Heart left ventricle (tissue), 13 donors: ENCODE measurements at regions not wholly inside any gene's neighbourhood (a gene's known extent, or its start where the extent isn't known, plus 50 kb on each side); places are given as distances from the start of the nearest gene placed in this dataset.

Experiments used
- POLR2A ChIP-seq, 2 donors: fragments of 450-650 bp; IDR thresholded peaks; one replicate each; pipeline ENCODE4 v1.6.1; 2017; ENCODE audit warnings: antibody characterized with exemption in 2 of 2, mild to moderate bottlenecking in 2 of 2, moderate library complexity in 2 of 2
- TF ChIP-seq, protein P1 (sequence below), 12 donors: fragments of 200-600 bp; sonication (generic) in 4 of 12; IDR thresholded peaks; one replicate each; pipeline versions ENCODE4 v1.5.0 to v1.8.0; 2018 to 2022; ENCODE audit warnings: antibody characterized with exemption in 12 of 12, mild to moderate bottlenecking in 5 of 12
- donor health status: ischemic (EF 13 %, LVEDD 7.1; RV severe dilation, severe dysfunction).
- donor health status: DM: no; HTN: yes; CAD: no.
- donor health status: DM: no; HTN: no; CAD: no.
- donor health status: ischemic (EF 25% LVEDD 6.9; RV normal size, moderate dysfunction).
- donor health status: ischemic (EF 25% LVEDD 5.7; RV mildly dilated, moderate dysfunction).
- donor health status: ischemic (EF 35%, LVEDD 5.7; RV mildly dilated, moderate dysfunction).
- donor health status: nonischemic (EF 11% LVEDD 7.7; RV severe dilation, severe dysfunction).
- donor health status: DM: yes; HTN: yes; CAD: no.
- donor health status: PGD.
- donor health status: ischemic (EF 29% LVEDD 5.4; RV normal size, mild dysfunction).
- donor health status: nonischemic (EF 23%, LVEDD 6.1; RV moderate dilation, normal function).

GRCh38 chr20:51930775-51931174, 128.5 kb upstream of the SALL4 start:
- TF ChIP-seq POLR2A (IDR thresholded peaks at IDR 0.05): no peak
- TF ChIP-seq, protein P1, sequence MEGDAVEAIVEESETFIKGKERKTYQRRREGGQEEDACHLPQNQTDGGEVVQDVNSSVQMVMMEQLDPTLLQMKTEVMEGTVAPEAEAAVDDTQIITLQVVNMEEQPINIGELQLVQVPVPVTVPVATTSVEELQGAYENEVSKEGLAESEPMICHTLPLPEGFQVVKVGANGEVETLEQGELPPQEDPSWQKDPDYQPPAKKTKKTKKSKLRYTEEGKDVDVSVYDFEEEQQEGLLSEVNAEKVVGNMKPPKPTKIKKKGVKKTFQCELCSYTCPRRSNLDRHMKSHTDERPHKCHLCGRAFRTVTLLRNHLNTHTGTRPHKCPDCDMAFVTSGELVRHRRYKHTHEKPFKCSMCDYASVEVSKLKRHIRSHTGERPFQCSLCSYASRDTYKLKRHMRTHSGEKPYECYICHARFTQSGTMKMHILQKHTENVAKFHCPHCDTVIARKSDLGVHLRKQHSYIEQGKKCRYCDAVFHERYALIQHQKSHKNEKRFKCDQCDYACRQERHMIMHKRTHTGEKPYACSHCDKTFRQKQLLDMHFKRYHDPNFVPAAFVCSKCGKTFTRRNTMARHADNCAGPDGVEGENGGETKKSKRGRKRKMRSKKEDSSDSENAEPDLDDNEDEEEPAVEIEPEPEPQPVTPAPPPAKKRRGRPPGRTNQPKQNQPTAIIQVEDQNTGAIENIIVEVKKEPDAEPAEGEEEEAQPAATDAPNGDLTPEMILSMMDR (IDR thresholded peaks at IDR 0.05): no peak
